HepG2 (cell line): ENCODE measurements at regions not wholly inside any gene's neighbourhood (a gene's known extent, or its start where the extent isn't known, plus 50 kb on each side); places are given as distances from the start of the nearest gene placed in this dataset.

Experiments used
- ATAC-seq: fragments of 200-7000 bp; cut with Tn5 transposase; 3 replicates; pipeline ENCODE4 v1.9.1; 2020; ENCODE audit warnings: mild to moderate bottlenecking, moderate library complexity
- BruUV-seq: library from RNA; stranded (reverse); fragments of 400-500 nt; replicated peaks from 2 replicates; lab custom pipeline; 2021; lab: Mats Ljungman, UMichigan
- CTCF ChIA-PET: fragments of 300-600 bp; formaldehyde crosslinking; extraction: SDS; loops from one replicate; lab custom pipeline; 2021; ENCODE audit warnings: low total read pairs, inconsistent platforms, low intra/inter-chr PET ratio; lab: Yijun Ruan, JAX
- POLR2A ChIA-PET: fragments of 350-600 bp; sonication (Branson Sonifier 250); formaldehyde crosslinking; loops from one replicate; lab custom pipeline; 2020; ENCODE audit warnings: antibody characterized with exemption, inconsistent platforms; lab: Yijun Ruan, JAX
- DNase-seq: peaks from one replicate; pipeline ENCODE4 v3.0.0-alpha.2; 2015; ENCODE audit warnings: low spot score
- FAIRE-seq: peaks from 3 replicates; lab custom pipeline; 2011; peaks lifted over from hg19 to GRCh38; lab: Jason Lieb, UNC
- H2AFZ ChIP-seq: one replicate; pipeline ENCODE4 v1.6.1; 2011; ENCODE audit warnings: low read length, inconsistent platforms
- H3K27ac ChIP-seq: fragments of 300-600 bp; 3 replicates; pipeline ENCODE4 v1.8.0; 2011; ENCODE audit warnings: mixed run types, mild to moderate bottlenecking, mixed read lengths, low read length, inconsistent platforms; ENCODE audit not compliant: insufficient read depth; ENCODE audit errors: extremely low read length
- H3K27me3 ChIP-seq, 2 experiments: fragments of 200-600 bp in 1 of 2; 2 replicates in 1 of 2; 3 replicates in 1 of 2; pipeline versions ENCODE4 v1.6.0 to v1.8.0; 2011; ENCODE audit warnings: low read length in 2 of 2, mild to moderate bottlenecking in 2 of 2, moderate library complexity in 2 of 2, inconsistent platforms in 1 of 2; ENCODE audit not compliant: insufficient read depth in 2 of 2, control insufficient read depth in 1 of 2
- H3K36me3 ChIP-seq, 2 experiments: fragments of 200-600 bp in 1 of 2; replicated peaks in 1 of 2; 2 replicates in 1 of 2; 3 replicates in 1 of 2; pipeline versions ENCODE4 v1.5.1 to v1.8.0; 2011; ENCODE audit warnings: low read length in 2 of 2, inconsistent platforms in 1 of 2; ENCODE audit not compliant: insufficient read depth in 2 of 2, control insufficient read depth in 1 of 2
- H3K4me1 ChIP-seq: 2 replicates; pipeline ENCODE4 v1.5.1; 2012; ENCODE audit warnings: low read length, inconsistent platforms; ENCODE audit not compliant: insufficient read depth
- H3K4me2 ChIP-seq: 2 replicates; pipeline ENCODE4 v1.6.0; 2011; ENCODE audit warnings: low read depth, low read length, inconsistent platforms
- H3K4me3 ChIP-seq, 3 experiments: fragments of 200-600 bp in 1 of 3; sonication (generic), shearing (Covaris generic) in 1 of 3; replicated peaks in 1 of 3; 2 replicates each; pipeline ENCODE4 v1.5.1; 2011 to 2016; ENCODE audit warnings: low read length in 3 of 3, inconsistent platforms in 2 of 3, low read depth in 2 of 3, mild to moderate bottlenecking in 2 of 3, control low read depth in 1 of 3, mixed read lengths in 1 of 3; ENCODE audit not compliant: insufficient read depth in 1 of 3
- H3K79me2 ChIP-seq: one replicate; pipeline ENCODE4 v1.6.1; 2011; ENCODE audit warnings: low read length, inconsistent platforms; ENCODE audit not compliant: insufficient read depth
- H3K9ac ChIP-seq: 2 replicates; pipeline ENCODE4 v1.6.0; 2011; ENCODE audit warnings: mild to moderate bottlenecking, low read depth, low read length, inconsistent platforms; ENCODE audit not compliant: insufficient read depth
- H3K9me3 ChIP-seq: 2 replicates; pipeline ENCODE4 v1.5.1; 2012; ENCODE audit warnings: mild to moderate bottlenecking, low read length
- H4K20me1 ChIP-seq: 2 replicates; pipeline ENCODE4 v1.6.0; 2011; ENCODE audit warnings: inconsistent platforms, mild to moderate bottlenecking, low read length, moderate library complexity; ENCODE audit not compliant: insufficient read depth
- ATF7 ChIP-seq, 2 experiments: fragments of 450-650 bp in 1 of 2; sonication (generic) in 1 of 2; formaldehyde crosslinking in 1 of 2; IDR thresholded peaks; 2 replicates each; pipeline versions ENCODE4 v1.4.0 to v1.6.1; 2016 to 2020; ENCODE audit warnings: antibody characterized with exemption in 1 of 2, mild to moderate bottlenecking in 1 of 2, missing genetic modification reagents in 1 of 2
- HHEX ChIP-seq: IDR thresholded peaks from 2 replicates; pipeline ENCODE4 v1.6.1; 2016; ENCODE audit warnings: control low read depth
- MAFK ChIP-seq, 2 experiments: IDR thresholded peaks in 1 of 2; conservative IDR thresholded peaks in 1 of 2; 2 replicates each; pipeline ENCODE4 v1.6.1; 2011; ENCODE audit warnings: improper control_type of control experiment in 2 of 2, low read length in 2 of 2
- MAZ ChIP-seq, 2 experiments: sonication (generic) in 1 of 2; formaldehyde crosslinking in 1 of 2; IDR thresholded peaks; 2 replicates each; pipeline versions ENCODE4 v1.5.0 to v1.6.1; 2012 to 2020; ENCODE audit warnings: low read depth in 2 of 2, mild to moderate bottlenecking in 2 of 2, borderline replicate concordance in 1 of 2, improper control_type of control experiment in 1 of 2, low read length in 1 of 2, missing genetic modification reagents in 1 of 2, moderate library complexity in 1 of 2
- NFIB ChIP-seq: sonication (generic); formaldehyde crosslinking; IDR thresholded peaks from 2 replicates; pipeline ENCODE4 v1.9.0; 2021; ENCODE audit warnings: missing genetic modification reagents, mild to moderate bottlenecking, borderline replicate concordance
- PHF8 ChIP-seq: sonication (generic); formaldehyde crosslinking; IDR thresholded peaks from 2 replicates; pipeline ENCODE4 v1.5.0; 2020; ENCODE audit warnings: missing genetic modification reagents
- SNAPC5 ChIP-seq: sonication (generic); formaldehyde crosslinking; IDR thresholded peaks from 2 replicates; pipeline ENCODE4 v1.8.1; 2023; ENCODE audit warnings: mild to moderate bottlenecking, missing genetic modification reagents, borderline replicate concordance
- SRY ChIP-seq: sonication (generic); formaldehyde crosslinking; IDR thresholded peaks from 2 replicates; pipeline ENCODE4 v1.8.0; 2022; ENCODE audit warnings: mild to moderate bottlenecking, missing genetic modification reagents
- ZNF225 ChIP-seq: sonication (generic); formaldehyde crosslinking; IDR thresholded peaks from 2 replicates; pipeline ENCODE4 v1.4.0; 2020; ENCODE audit warnings: mild to moderate bottlenecking, missing genetic modification reagents
- ZNF24 ChIP-seq: fragments of 450-650 bp; IDR thresholded peaks from 2 replicates; pipeline ENCODE4 v1.6.1; 2017; ENCODE audit warnings: antibody characterized with exemption, mild to moderate bottlenecking
- ZNF292 ChIP-seq: sonication (generic); formaldehyde crosslinking; IDR thresholded peaks from 2 replicates; pipeline ENCODE4 v1.8.1; 2022; ENCODE audit warnings: mild to moderate bottlenecking, low read depth, missing genetic modification reagents, borderline replicate concordance
- ZNF33A ChIP-seq: sonication (generic); formaldehyde crosslinking; IDR thresholded peaks from 2 replicates; pipeline ENCODE4 v1.5.1; 2020; ENCODE audit warnings: missing genetic modification reagents, mild to moderate bottlenecking, moderate library complexity, borderline replicate concordance
- ZNF414 ChIP-seq: sonication (generic); formaldehyde crosslinking; IDR thresholded peaks from 2 replicates; pipeline ENCODE4 v1.5.0; 2020; ENCODE audit warnings: missing genetic modification reagents
- ZNF737 ChIP-seq: sonication (generic); formaldehyde crosslinking; IDR thresholded peaks from 2 replicates; pipeline ENCODE4 v1.5.0; 2020; ENCODE audit warnings: missing genetic modification reagents, mild to moderate bottlenecking, borderline replicate concordance
- WGBS: methylation state at CpG from one replicate; pipeline ENCODE4 v1.1.6; 2017; ENCODE audit warnings: low lambda C conversion rate; 5-methylcytosine and 5-hydroxymethylcytosine counted together
- in situ Hi-C: cut with HindIII; loops from 2 replicates; pipeline ENCODE4 v1.10.0; 2017; ENCODE audit warnings: low pct_unique_long_range_greater_than_20kb; ENCODE audit not compliant: extremely low pct_ligation_motif_present
- intact Hi-C: fragments of 100-400 bp; cut with micrococcal nuclease; formaldehyde crosslinking; loops from one replicate; pipeline ENCODE4 v1.10.0; 2022; ENCODE audit not compliant: unreplicated experiment

GRCh38 chr2:200049086-200049485 is 93.7 kb downstream of the MAIP1 start:
- FAIRE-seq: no peak
- H3K9ac ChIP-seq: no peak overlapping the region
- H3K4me1 ChIP-seq: no peaks in the 10 kb centered on the region
- H3K27ac ChIP-seq: no peak overlapping the region
- 38% methylated on average over 3 of the region's 3 CpGs for WGBS
- H3K9me3 ChIP-seq: peaks cover 20% of the 10 kb centered on the region
- no peak overlapping the region for H2AFZ ChIP-seq
- BruUV-seq: no TSS peak
- H3K4me2 ChIP-seq: no peak overlapping the region
- H3K79me2 ChIP-seq: no peaks in the 10 kb centered on the region
- in situ Hi-C loops (no loop called here), intact Hi-C loops (no loop called here)
- H4K20me1 ChIP-seq: no peaks in the 10 kb centered on the region
- POLR2A ChIA-PET: no interaction called here
- H3K36me3 ChIP-seq: no peaks in the 10 kb centered on the region
- no peak for TF ChIP-seq ZNF737 (CRISPR knock-in tag)
- no peak for TF ChIP-seq PHF8 (CRISPR knock-in tag)
- peak in 1 of 2 experiments; percentile 43; a peak in 3 of 4 replicates for TF ChIP-seq MAFK (conservative IDR thresholded peaks at IDR 0.05 in 1 of 2, IDR thresholded peaks at IDR 0.05 in 1 of 2; ENCODE audit: low read length in 2 of 2)
- no peak for TF ChIP-seq ZNF225 (CRISPR knock-in tag)
- TF ChIP-seq NFIB (CRISPR knock-in tag): no peak
- H3K27me3 ChIP-seq: no peaks in the 10 kb centered on the region
- CTCF ChIA-PET: no interaction called here
- no peak for ATAC-seq
- no peak overlapping the region for H3K4me3 ChIP-seq
- DNase-seq: no peak

- Histone ChIP-seq H3K9ac (no peak overlapping the region), H3K27ac (no peak overlapping the region), H3K79me2 (no peaks in the 10 kb centered on the region), H3K4me2 (no peak overlapping the region), H3K9me3 (peaks cover under 1% of the 10 kb centered on the region), H3K4me1 (peaks cover 12% of the 10 kb centered on the region), H3K27me3 (no peaks in the 10 kb centered on the region), H4K20me1 (no peaks in the 10 kb centered on the region), H2AFZ (no peak overlapping the region), H3K36me3 (no peaks in the 10 kb centered on the region), H3K4me3 (no peak overlapping the region)
- ATAC-seq (no peak), FAIRE-seq (no peak), DNase-seq (no peak)
- TF ChIP-seq SRY (CRISPR knock-in tag) (no peak), ZNF24 (no peak), ZNF414 (no peak), SNAPC5 (CRISPR knock-in tag) (no peak), ZNF292 (CRISPR knock-in tag) (no peak), MAZ (IDR thresholded peaks at IDR 0.05; ENCODE audit: borderline replicate concordance, low read depth, low read length) (no peak), MAZ (CRISPR knock-in tag; IDR thresholded peaks at IDR 0.05; ENCODE audit: low read depth) (no peak), ATF7 (IDR thresholded peaks at IDR 0.05) (no peak), ATF7 (CRISPR knock-in tag; IDR thresholded peaks at IDR 0.05) (no peak), ZNF33A (CRISPR knock-in tag) (no peak), HHEX (CRISPR knock-in tag) (no peak)
- in situ Hi-C loops (no loop called here), intact Hi-C loops (loop anchor here (5.0 to 10.0 kb wide), 2 partner anchors 256 to 354 kb away; partner anchors contain the start of gene SPATS2L)
- 50% methylated on average over 5 of the region's 5 CpGs for WGBS
- CTCF ChIA-PET: no interaction called here
- POLR2A ChIA-PET: no interaction called here
- no TSS peak for BruUV-seq
These were observed 95.7 kb downstream of the MAIP1 start for GRCh38 chr2:200050921-200051610.
